ENCODE measurements at regions not wholly inside any gene's neighbourhood (a gene's known extent, or its start where the extent isn't known, plus 50 kb on each side); places are given as distances from the start of the nearest gene placed in this dataset.

DNA sequence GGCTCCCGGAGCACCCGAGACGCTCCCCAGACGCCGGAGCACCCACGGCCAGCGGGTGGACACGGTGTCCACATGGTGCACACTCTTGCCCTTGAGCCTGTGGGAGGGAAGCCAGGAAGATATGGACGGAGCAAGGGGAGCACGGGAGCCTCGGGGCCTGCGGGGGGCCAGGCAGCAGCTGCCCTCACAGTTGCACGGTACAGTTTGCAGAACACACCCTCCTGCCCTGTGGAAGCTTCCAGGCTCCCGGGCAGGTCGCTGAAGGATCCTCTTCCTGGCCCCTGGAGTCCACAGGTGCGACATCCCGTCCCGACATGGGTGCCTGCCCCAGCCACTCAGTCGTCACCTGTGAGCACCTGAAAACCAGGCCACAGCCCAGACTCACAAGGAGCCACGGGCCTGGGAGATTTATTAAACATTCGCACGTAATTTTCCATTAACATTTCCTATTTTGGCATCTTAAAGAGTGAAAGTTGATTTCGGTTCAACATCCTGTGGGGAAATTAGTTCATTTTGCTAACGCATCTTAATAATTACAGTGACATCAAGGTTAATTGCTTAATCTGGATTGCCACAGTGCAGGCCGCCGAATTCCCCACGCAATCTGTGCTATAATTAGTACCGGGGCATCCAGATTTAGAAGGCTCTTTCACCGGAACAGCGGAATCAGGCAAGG, 253.3 kb downstream of the BRD1 start:
- TF ChIP-seq, protein P1, sequence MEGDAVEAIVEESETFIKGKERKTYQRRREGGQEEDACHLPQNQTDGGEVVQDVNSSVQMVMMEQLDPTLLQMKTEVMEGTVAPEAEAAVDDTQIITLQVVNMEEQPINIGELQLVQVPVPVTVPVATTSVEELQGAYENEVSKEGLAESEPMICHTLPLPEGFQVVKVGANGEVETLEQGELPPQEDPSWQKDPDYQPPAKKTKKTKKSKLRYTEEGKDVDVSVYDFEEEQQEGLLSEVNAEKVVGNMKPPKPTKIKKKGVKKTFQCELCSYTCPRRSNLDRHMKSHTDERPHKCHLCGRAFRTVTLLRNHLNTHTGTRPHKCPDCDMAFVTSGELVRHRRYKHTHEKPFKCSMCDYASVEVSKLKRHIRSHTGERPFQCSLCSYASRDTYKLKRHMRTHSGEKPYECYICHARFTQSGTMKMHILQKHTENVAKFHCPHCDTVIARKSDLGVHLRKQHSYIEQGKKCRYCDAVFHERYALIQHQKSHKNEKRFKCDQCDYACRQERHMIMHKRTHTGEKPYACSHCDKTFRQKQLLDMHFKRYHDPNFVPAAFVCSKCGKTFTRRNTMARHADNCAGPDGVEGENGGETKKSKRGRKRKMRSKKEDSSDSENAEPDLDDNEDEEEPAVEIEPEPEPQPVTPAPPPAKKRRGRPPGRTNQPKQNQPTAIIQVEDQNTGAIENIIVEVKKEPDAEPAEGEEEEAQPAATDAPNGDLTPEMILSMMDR (IDR thresholded peaks at IDR 0.05; ENCODE audit: low read length): no peak
- TF ChIP-seq EZH2 (optimal IDR thresholded peaks at IDR 0.05; ENCODE audit: low read depth, low read length): no peak

Measured in MM.1S (cell line).